ENCODE measurements at regions not wholly inside any gene's neighbourhood (a gene's known extent, or its start where the extent isn't known, plus 50 kb on each side); places are given as distances from the start of the nearest gene placed in this dataset.
"Not testable (repeated sequence)": the region's sequence is repeated elsewhere in the genome, so short reads cannot be mapped to it uniquely, and the experiment has no call there.

GRCh38 chrX:83749736-83750135 lies 111.2 kb upstream of the CYLC1 start:
- H2AFZ ChIP-seq (ENCODE audit: low read length); H3K27me3 ChIP-seq (ENCODE audit: low read length); H3K9me2 ChIP-seq (replicated peaks; ENCODE audit: low read length); POLR2A ChIA-PET (ENCODE audit: unreplicated experiment); H3K4me1 ChIP-seq (ENCODE audit: insufficient read depth, low read length); intact Hi-C loops (cut with micrococcal nuclease); H3K79me2 ChIP-seq (ENCODE audit: low read length); ATAC-seq; H3K9me3 ChIP-seq (ENCODE audit: low read length); H3K4me3 ChIP-seq (ENCODE audit: low read length); DNase-seq; H3K27ac ChIP-seq (ENCODE audit: low read length); CTCF ChIA-PET; H3K4me2 ChIP-seq (ENCODE audit: low read length); H3K9ac ChIP-seq (ENCODE audit: low read length); H3K36me3 ChIP-seq (ENCODE audit: low read depth, low read length); H3F3A ChIP-seq (ENCODE audit: low read length, unreplicated experiment); H4K20me1 ChIP-seq (ENCODE audit: low read length); BruUV-seq (replicated peaks): not testable (repeated sequence)

DNA sequence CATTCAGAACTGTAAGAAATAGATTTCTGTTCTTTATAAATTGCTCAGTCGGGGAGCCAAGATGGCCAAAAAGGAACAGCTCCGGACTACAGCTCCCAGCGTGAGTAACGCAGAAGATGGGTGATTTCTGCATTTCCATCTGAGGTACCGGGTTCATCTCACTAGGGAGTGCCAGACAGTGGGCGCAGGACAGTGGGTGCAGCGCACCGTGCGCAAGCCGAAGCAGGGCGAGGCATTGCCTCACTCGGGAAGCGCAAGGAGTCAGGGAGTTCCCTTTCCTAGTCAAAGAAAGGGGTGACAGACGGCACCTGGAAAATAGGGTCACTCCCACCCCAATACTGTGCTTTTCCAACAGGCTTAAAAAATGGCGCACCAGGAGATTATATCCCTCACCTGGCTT lies 110.5 kb upstream of the CYLC1 start:
- H3K9ac ChIP-seq (ENCODE audit: low read length); H3K4me3 ChIP-seq (ENCODE audit: low read length); H3F3A ChIP-seq (ENCODE audit: low read length, unreplicated experiment); intact Hi-C loops (cut with micrococcal nuclease); POLR2A ChIA-PET (ENCODE audit: unreplicated experiment); H3K9me2 ChIP-seq (replicated peaks; ENCODE audit: low read length); H3K27ac ChIP-seq (ENCODE audit: low read length); H3K4me2 ChIP-seq (ENCODE audit: low read length); H3K9me3 ChIP-seq (ENCODE audit: low read length); H3K79me2 ChIP-seq (ENCODE audit: low read length); H2AFZ ChIP-seq (ENCODE audit: low read length); CTCF ChIA-PET; H4K20me1 ChIP-seq (ENCODE audit: low read length); DNase-seq; BruUV-seq (replicated peaks); H3K4me1 ChIP-seq (ENCODE audit: insufficient read depth, low read length); H3K27me3 ChIP-seq (ENCODE audit: low read length); H3K36me3 ChIP-seq (ENCODE audit: low read depth, low read length); ATAC-seq: not testable (repeated sequence)

GRCh38 chrX:83759872-83760271 lies 101.1 kb upstream of the CYLC1 start:
- BruUV-seq (replicated peaks), result no TSS peak
- POLR2A ChIA-PET (ENCODE audit: unreplicated experiment), result no interaction called here
- Histone ChIP-seq H3K4me3 (ENCODE audit: low read length) (no peak overlapping the region), H4K20me1 (ENCODE audit: low read length) (no peaks in the 10 kb centered on the region), H3K79me2 (ENCODE audit: low read length) (no peaks in the 10 kb centered on the region), H3K27me3 (ENCODE audit: low read length) (no peaks in the 10 kb centered on the region), H2AFZ (ENCODE audit: low read length) (no peak overlapping the region), H3K36me3 (ENCODE audit: low read depth, low read length) (no peaks in the 10 kb centered on the region), H3K9me2 (replicated peaks; ENCODE audit: low read length) (no peaks in the 10 kb centered on the region), H3K9ac (ENCODE audit: low read length) (no peak overlapping the region), H3K27ac (ENCODE audit: low read length) (no peak overlapping the region), H3K4me1 (ENCODE audit: insufficient read depth, low read length) (no peaks in the 10 kb centered on the region), H3K9me3 (ENCODE audit: low read length) (no peaks in the 10 kb centered on the region), H3F3A (ENCODE audit: low read length, unreplicated experiment) (no peaks in the 10 kb centered on the region), H3K4me2 (ENCODE audit: low read length) (no peak overlapping the region)
- no peak; the same call in 1 of the 2 replicates for ATAC-seq
- DNase-seq, result peak; percentile 36
- intact Hi-C loops (cut with micrococcal nuclease), result no loop called here
- no peak for TF ChIP-seq EZH2 (IDR thresholded peaks at IDR 0.05; ENCODE audit: low read length, unreplicated experiment)
- TF ChIP-seq EZH2phosphoT487 (IDR thresholded peaks at IDR 0.05; ENCODE audit: borderline replicate concordance, low read length), result no peak
- TF ChIP-seq, protein P1, sequence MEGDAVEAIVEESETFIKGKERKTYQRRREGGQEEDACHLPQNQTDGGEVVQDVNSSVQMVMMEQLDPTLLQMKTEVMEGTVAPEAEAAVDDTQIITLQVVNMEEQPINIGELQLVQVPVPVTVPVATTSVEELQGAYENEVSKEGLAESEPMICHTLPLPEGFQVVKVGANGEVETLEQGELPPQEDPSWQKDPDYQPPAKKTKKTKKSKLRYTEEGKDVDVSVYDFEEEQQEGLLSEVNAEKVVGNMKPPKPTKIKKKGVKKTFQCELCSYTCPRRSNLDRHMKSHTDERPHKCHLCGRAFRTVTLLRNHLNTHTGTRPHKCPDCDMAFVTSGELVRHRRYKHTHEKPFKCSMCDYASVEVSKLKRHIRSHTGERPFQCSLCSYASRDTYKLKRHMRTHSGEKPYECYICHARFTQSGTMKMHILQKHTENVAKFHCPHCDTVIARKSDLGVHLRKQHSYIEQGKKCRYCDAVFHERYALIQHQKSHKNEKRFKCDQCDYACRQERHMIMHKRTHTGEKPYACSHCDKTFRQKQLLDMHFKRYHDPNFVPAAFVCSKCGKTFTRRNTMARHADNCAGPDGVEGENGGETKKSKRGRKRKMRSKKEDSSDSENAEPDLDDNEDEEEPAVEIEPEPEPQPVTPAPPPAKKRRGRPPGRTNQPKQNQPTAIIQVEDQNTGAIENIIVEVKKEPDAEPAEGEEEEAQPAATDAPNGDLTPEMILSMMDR (conservative IDR thresholded peaks at IDR 0.05; ENCODE audit: low read depth, low read length), result peak; percentile 68
- CTCF ChIA-PET, result interaction anchor here (0.6 kb wide), 1 partner anchor 237 kb away, joined by 5 read pairs; no protein-coding TSS in a partner anchor

DNA sequence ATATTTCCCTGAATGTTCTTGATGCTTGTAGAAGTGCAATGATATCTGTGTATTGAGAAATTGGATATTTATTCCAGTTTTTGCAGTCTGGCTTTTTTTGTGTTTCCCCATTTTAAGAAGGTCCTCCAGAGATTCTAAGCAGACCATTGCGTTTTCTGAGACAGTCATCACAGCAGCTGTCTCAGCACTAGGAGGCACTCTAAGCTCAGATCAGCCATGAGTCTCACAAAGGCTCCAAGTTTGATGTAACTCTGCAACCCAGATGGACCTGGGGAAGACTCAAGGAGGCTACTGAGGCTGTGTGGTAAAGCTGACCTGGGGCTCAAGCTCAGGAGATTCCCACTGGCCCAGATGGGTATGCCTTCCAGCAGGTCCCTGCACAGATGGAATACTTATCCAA lies 89.3 kb upstream of the CYLC1 start:
- intact Hi-C loops (cut with micrococcal nuclease), result loop anchor here (1.0 to 5.0 kb wide), 3 partner anchors 74 to 416 kb away; partner anchors contain the start of gene RPS6KA6

More for the DNA sequence above, 89.3 kb upstream of the CYLC1 start:
- Histone ChIP-seq H3K9me3 (ENCODE audit: low read length) (no peaks in the 10 kb centered on the region), H3K4me1 (ENCODE audit: insufficient read depth, low read length) (no peaks in the 10 kb centered on the region), H2AFZ (ENCODE audit: low read length) (no peak overlapping the region), H3K9me2 (replicated peaks; ENCODE audit: low read length) (no peaks in the 10 kb centered on the region), H3K4me2 (ENCODE audit: low read length) (no peak overlapping the region), H3K79me2 (ENCODE audit: low read length) (no peaks in the 10 kb centered on the region), H3K27ac (ENCODE audit: low read length) (no peak overlapping the region), H3F3A (ENCODE audit: low read length, unreplicated experiment) (no peaks in the 10 kb centered on the region), H3K36me3 (ENCODE audit: low read depth, low read length) (no peaks in the 10 kb centered on the region), H3K9ac (ENCODE audit: low read length) (no peak overlapping the region), H3K27me3 (ENCODE audit: low read length) (no peaks in the 10 kb centered on the region), H3K4me3 (ENCODE audit: low read length) (no peak overlapping the region), H4K20me1 (ENCODE audit: low read length) (no peaks in the 10 kb centered on the region)
- peak; percentile 13 for DNase-seq
- ATAC-seq, result peak; percentile 69
- CTCF ChIA-PET, result no interaction called here
- TF ChIP-seq, protein P1 (conservative IDR thresholded peaks at IDR 0.05; ENCODE audit: low read depth, low read length), result peak; percentile 40
- TF ChIP-seq EZH2phosphoT487 (IDR thresholded peaks at IDR 0.05; ENCODE audit: borderline replicate concordance, low read length) (no peak), EZH2 (IDR thresholded peaks at IDR 0.05; ENCODE audit: low read length, unreplicated experiment) (no peak)
- no TSS peak for BruUV-seq (replicated peaks)
- POLR2A ChIA-PET (ENCODE audit: unreplicated experiment), result interaction anchor here (0.8 kb wide), 1 partner anchor 417 kb away, joined by 5 read pairs; the partner anchor contains the start of gene RPS6KA6

Measured in PC-3 (cell line).